HG02938 (cell line): ENCODE measurements at regions not wholly inside any gene's neighbourhood (a gene's known extent, or its start where the extent isn't known, plus 50 kb on each side); places are given as distances from the start of the nearest gene placed in this dataset.

Experiments used
- ATAC-seq: cut with Tn5 transposase; IDR thresholded peaks from one replicate; pipeline ENCODE4 v1.9.1; 2021; ENCODE audit warnings: mild to moderate bottlenecking, moderate library complexity; ENCODE audit not compliant: unreplicated experiment

GRCh38 chr7:148472406-148472805, 118.2 kb upstream of the C7orf33 start:
- ATAC-seq, result no peak

GRCh38 chr7:148473703-148474480, 116.7 kb upstream of the C7orf33 start:
- no peak for ATAC-seq

GRCh38 chr7:148474481-148475025, 116.0 kb upstream of the C7orf33 start:
- ATAC-seq, result no peak

GRCh38 chr7:148478551-148478950, 112.0 kb upstream of the C7orf33 start:
- ATAC-seq, result no peak

- ATAC-seq, result no peak
Observed at GRCh38 chr7:148480479-148481146, 110.0 kb upstream of the C7orf33 start.

GRCh38 chr7:148481147-148481526, 109.4 kb upstream of the C7orf33 start:
- ATAC-seq, result no peak

GRCh38 chr7:148481971-148482626, 108.5 kb upstream of the C7orf33 start:
- ATAC-seq, result no peak

- no peak for ATAC-seq
Observed at GRCh38 chr7:148483515-148484308, 106.9 kb upstream of the C7orf33 start.

- ATAC-seq, result no peak
Observed at GRCh38 chr7:148484486-148484885, 106.1 kb upstream of the C7orf33 start.

- no peak for ATAC-seq
Observed at GRCh38 chr7:148485618-148486017, 104.9 kb upstream of the C7orf33 start.

GRCh38 chr7:148486937-148487336, 103.6 kb upstream of the C7orf33 start:
- ATAC-seq, result no peak

GRCh38 chr7:148487912-148488311, 102.7 kb upstream of the C7orf33 start:
- ATAC-seq, result no peak

- no peak for ATAC-seq
Observed at GRCh38 chr7:148489678-148490077, 100.9 kb upstream of the C7orf33 start.

- no peak for ATAC-seq
Observed at GRCh38 chr7:148492157-148492860, 98.3 kb upstream of the C7orf33 start.

GRCh38 chr7:148495605-148496004, 95.0 kb upstream of the C7orf33 start:
- no peak for ATAC-seq

- ATAC-seq, result no peak
Observed at GRCh38 chr7:148500978-148501377, 89.6 kb upstream of the C7orf33 start.

- no peak for ATAC-seq
Observed at GRCh38 chr7:148503900-148504487, 86.6 kb upstream of the C7orf33 start.

- ATAC-seq, result no peak
Observed at GRCh38 chr7:148505645-148506375, 84.8 kb upstream of the C7orf33 start.

- ATAC-seq, result peak; percentile 99
Observed at GRCh38 chr7:148507064-148507573, 83.4 kb upstream of the C7orf33 start.
